Adrenal gland (tissue), 9 donors: ENCODE measurements at regions not wholly inside any gene's neighbourhood (a gene's known extent, or its start where the extent isn't known, plus 50 kb on each side); places are given as distances from the start of the nearest gene placed in this dataset.

Experiments used
- DNase-seq, 7 donors: peaks; one replicate each; pipeline ENCODE4 v3.0.0-alpha.2; 2019 to 2020
- H3K27ac ChIP-seq, 5 donors: fragments of 200-600 bp; sonication (generic) in 4 of 5; 1 replicate in 3 of 5; 2 replicates in 2 of 5; pipeline versions ENCODE4 v1.5.1 to v1.8.0; 2016 to 2020; ENCODE audit warnings: mild to moderate bottlenecking in 1 of 5
- H3K27me3 ChIP-seq: fragments of 200-600 bp; 2 replicates; pipeline ENCODE4 v1.8.0; 2021
- H3K36me3 ChIP-seq, 2 donors: fragments of 200-600 bp; replicated peaks in 1 of 2; 1 replicate in 1 of 2; 2 replicates in 1 of 2; pipeline versions ENCODE4 v1.5.1 to v1.8.0; 2018 to 2022
- H3K4me1 ChIP-seq, 2 donors: fragments of 200-600 bp; replicated peaks in 1 of 2; 1 replicate in 1 of 2; 2 replicates in 1 of 2; pipeline versions ENCODE4 v1.5.1 to v1.8.0; 2018 to 2021
- H3K4me3 ChIP-seq, 4 donors: fragments of 200-600 bp; sonication (generic) in 3 of 4; one replicate each; pipeline ENCODE4 v1.5.1; 2016 to 2018
- H3K9me3 ChIP-seq, 3 donors: fragments of 200-600 bp; sonication (generic) in 1 of 3; replicated peaks in 1 of 3; 1 replicate in 2 of 3; 2 replicates in 1 of 3; pipeline versions ENCODE4 v1.5.1 to v1.8.0; 2016 to 2021
- POLR2A ChIP-seq, 2 donors: fragments of 450-650 bp; IDR thresholded peaks; one replicate each; pipeline ENCODE4 v1.6.1; 2017; ENCODE audit warnings: antibody characterized with exemption in 2 of 2, mild to moderate bottlenecking in 2 of 2, moderate library complexity in 1 of 2
- WGBS, 4 donors: extraction: QIAGEN DNeasy Blood & Tissue Kit in 2 of 4; methylation state at CpG; one replicate each; pipeline versions ENCODE4 v1.1.5 to v1.1.7; 2013 to 2017; 5-methylcytosine and 5-hydroxymethylcytosine counted together
- intact Hi-C, 2 donors: fragments of 100-400 bp; cut with DNase I; formaldehyde crosslinking; loops; one replicate each; pipeline versions ENCODE4 v1.14.1 to v1.15.0; 2022 to 2023
- TF ChIP-seq, protein P1 (sequence below), 6 experiments: fragments of 450-650 bp in 4 of 6; fragments of 200-600 bp in 2 of 6; sonication (generic) in 1 of 6; IDR thresholded peaks; 1 replicate in 5 of 6; 2 replicates in 1 of 6; pipeline versions ENCODE4 v1.5.1 to v1.8.0; 2016 to 2021; ENCODE audit warnings: antibody characterized with exemption in 6 of 6, mild to moderate bottlenecking in 2 of 6, moderate library complexity in 1 of 6
- donor health status: healthy with polysubstance abuse.
- donor health status: Bipolar disorder and iron deficiency.
- donor health status: DM: yes; HTN: yes; CAD: no.
- donor health status: DM: no; HTN: no; CAD: no.
- donor health status: DM: no; HTN: no; CAD: no.

DNA sequence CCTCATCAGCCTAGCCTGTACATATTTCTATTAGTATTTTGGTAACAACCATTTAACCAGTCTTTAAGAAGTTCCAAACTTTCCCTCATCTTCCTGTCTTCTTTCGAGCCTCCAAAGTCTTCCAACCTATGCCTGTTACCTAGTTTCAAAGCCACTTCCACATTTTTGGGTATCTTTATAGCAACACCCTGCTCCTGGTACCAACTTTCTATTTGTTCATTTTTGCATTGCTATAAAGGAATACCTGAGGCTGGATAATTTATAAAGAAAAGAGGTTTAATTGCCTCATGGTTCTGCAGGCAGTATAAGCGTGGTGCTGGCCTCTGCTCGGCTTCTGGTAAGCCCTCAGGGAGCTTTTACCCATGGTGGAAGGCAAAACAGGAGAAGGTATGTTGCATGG, 578.8 kb upstream of the AUTS2 start:
- TF ChIP-seq POLR2A (IDR thresholded peaks at IDR 0.05) = no peak
- TF ChIP-seq, protein P1, sequence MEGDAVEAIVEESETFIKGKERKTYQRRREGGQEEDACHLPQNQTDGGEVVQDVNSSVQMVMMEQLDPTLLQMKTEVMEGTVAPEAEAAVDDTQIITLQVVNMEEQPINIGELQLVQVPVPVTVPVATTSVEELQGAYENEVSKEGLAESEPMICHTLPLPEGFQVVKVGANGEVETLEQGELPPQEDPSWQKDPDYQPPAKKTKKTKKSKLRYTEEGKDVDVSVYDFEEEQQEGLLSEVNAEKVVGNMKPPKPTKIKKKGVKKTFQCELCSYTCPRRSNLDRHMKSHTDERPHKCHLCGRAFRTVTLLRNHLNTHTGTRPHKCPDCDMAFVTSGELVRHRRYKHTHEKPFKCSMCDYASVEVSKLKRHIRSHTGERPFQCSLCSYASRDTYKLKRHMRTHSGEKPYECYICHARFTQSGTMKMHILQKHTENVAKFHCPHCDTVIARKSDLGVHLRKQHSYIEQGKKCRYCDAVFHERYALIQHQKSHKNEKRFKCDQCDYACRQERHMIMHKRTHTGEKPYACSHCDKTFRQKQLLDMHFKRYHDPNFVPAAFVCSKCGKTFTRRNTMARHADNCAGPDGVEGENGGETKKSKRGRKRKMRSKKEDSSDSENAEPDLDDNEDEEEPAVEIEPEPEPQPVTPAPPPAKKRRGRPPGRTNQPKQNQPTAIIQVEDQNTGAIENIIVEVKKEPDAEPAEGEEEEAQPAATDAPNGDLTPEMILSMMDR (IDR thresholded peaks at IDR 0.05) = no peak
- no peak overlapping the region for H3K4me3 ChIP-seq
- WGBS, 4 donors = 54 to 82% (median 62%) methylated on average over 3 of the region's 3 CpGs
- no peak overlapping the region for H3K27ac ChIP-seq
- H3K36me3 ChIP-seq = no peaks in the 10 kb centered on the region
- H3K4me1 ChIP-seq = no peaks in the 10 kb centered on the region
- intact Hi-C loops = no loop called here
- no peak for DNase-seq
- no peaks in the 10 kb centered on the region for H3K9me3 ChIP-seq
- no peaks in the 10 kb centered on the region for H3K27me3 ChIP-seq

DNA sequence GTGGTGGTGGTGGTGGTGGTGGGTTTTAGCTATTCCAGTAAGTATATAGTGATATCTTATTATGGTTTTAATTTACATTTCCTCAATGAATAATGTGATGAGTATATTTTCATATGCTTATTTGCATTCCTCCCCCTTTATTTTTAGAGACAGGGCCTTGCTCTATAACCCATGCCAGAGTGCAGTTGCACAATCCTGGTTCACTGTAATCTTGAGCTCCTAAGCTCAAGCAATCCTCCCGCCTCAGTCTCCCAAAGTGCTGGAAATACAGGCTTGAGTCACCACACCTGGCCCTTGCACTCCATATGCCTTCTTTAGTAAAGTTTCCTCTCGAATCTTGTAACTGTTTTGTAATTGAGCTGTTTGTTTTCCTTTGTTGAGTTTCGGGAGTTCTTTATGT, 577.7 kb upstream of the AUTS2 start:
- H3K9me3 ChIP-seq = no peaks in the 10 kb centered on the region
- TF ChIP-seq, protein P1 (IDR thresholded peaks at IDR 0.05) = no peak
- TF ChIP-seq POLR2A (IDR thresholded peaks at IDR 0.05) = no peak
- H3K4me1 ChIP-seq = no peaks in the 10 kb centered on the region
- intact Hi-C loops = no loop called here
- no peaks in the 10 kb centered on the region for H3K36me3 ChIP-seq
- no peaks in the 10 kb centered on the region for H3K27me3 ChIP-seq
- WGBS, 4 donors = 85 to 86% (median 85%) methylated on average over 3 of the region's 3 CpGs
- DNase-seq = no peak
- H3K27ac ChIP-seq = no peak overlapping the region
- H3K4me3 ChIP-seq = no peak overlapping the region

DNA sequence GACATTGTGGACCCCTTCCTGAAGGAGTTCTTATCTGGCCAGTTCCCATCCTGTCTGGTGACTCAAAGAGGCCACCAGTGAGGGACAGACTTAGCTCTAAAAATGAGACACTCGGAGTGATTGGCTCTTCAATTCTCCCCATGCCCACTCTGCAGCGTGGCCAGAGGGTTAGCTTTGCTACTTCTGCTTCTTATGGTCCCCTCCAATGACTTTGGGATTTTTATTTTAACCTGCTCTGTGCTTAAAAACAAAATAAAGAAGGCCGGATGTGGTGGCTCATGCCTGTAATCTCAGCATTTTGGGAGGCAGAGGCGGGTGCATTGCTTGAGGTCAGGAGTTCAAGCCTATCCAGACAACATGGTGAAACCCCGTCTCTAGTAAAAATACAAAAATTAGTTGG, 573.0 kb upstream of the AUTS2 start:
- intact Hi-C loops = no loop called here
- Histone ChIP-seq H3K27ac (no peak overlapping the region), H3K27me3 (no peaks in the 10 kb centered on the region), H3K9me3 (no peaks in the 10 kb centered on the region), H3K36me3 (no peaks in the 10 kb centered on the region), H3K4me1 (no peaks in the 10 kb centered on the region), H3K4me3 (no peak overlapping the region)
- WGBS, 4 donors = 60 to 81% (median 71%) methylated on average over 5 of the region's 5 CpGs
- TF ChIP-seq POLR2A (IDR thresholded peaks at IDR 0.05) = no peak
- TF ChIP-seq, protein P1 (IDR thresholded peaks at IDR 0.05) = no peak
- DNase-seq = no peak

DNA sequence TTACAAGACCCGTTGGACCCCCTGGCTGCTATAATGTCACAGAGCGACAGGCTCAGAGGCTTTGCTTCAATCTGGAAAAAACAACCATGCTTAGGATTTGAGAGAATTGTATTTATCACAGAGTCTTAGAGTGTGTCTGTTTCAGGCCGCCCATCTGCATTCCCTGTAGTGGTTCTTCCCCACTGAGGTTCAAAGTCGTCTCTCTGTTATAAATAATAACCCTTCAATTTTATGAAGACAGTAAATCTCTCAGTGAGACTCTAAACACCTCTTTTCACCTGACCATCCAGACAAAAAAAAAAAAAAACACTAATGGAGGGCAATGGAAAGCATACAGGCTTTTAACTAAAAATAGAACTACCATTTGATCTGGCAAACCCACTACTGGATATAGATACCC, 565.4 kb upstream of the AUTS2 start:
- Histone ChIP-seq H3K27me3 (no peaks in the 10 kb centered on the region), H3K4me1 (no peaks in the 10 kb centered on the region), H3K36me3 (no peaks in the 10 kb centered on the region), H3K27ac (no peak overlapping the region), H3K9me3 (no peaks in the 10 kb centered on the region), H3K4me3 (no peak overlapping the region)
- intact Hi-C loops = no loop called here
- DNase-seq = no peak
- TF ChIP-seq, protein P1 (IDR thresholded peaks at IDR 0.05) = no peak
- TF ChIP-seq POLR2A (IDR thresholded peaks at IDR 0.05) = no peak
- WGBS, 4 donors = 76 to 83% (median 80%) methylated on average over 4 of the region's 4 CpGs
